NCI-H345 (cell line): ENCODE measurements at regions not wholly inside any gene's neighbourhood (a gene's known extent, or its start where the extent isn't known, plus 50 kb on each side); places are given as distances from the start of the nearest gene placed in this dataset.
"Not testable (repeated sequence)": the region's sequence is repeated elsewhere in the genome, so short reads cannot be mapped to it uniquely, and the experiment has no call there.

Experiments
- DNase-seq: peaks from one replicate; lab custom pipeline; 2025; lab: John Stamatoyannopoulos, UW

DNA sequence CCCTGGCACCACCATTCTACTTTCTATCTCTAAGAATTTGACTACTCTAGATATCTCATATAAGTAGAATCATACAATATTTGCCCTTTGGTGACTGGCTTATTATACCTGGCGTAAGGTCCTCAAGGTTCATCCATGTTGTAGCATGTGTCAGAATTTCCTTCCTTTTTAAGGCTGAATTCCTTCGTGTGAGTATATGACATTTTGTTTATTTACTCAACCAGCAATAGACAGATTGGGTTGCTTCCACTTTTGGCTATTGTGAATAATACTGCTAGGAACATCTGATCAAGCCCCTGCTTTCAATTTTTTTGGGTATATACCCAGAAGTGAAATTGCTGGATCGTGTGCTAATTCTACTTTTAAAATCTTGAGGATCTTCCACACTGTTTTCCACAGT, 232.8 kb upstream of the MCHR2 start:
- DNase-seq: no peak

DNA sequence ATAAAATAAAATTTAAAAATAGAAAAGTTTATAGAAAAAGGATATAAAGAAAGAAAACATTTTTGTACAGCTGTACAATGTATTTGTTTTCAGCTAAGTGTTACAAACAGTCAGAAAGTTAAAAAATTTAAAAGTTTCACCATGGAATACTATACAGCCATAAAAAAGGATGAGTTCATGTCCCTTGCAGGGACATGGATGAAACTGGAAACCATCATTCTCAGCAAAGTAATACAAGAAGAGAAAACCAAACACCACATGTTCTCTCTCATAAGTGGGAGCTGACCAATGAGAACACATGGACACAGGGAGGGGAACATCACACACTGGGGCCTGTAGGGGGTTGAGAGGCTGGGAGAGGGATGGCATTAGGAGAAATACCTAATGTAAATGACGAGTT, 229.9 kb upstream of the MCHR2 start:
- not testable (repeated sequence) for DNase-seq

DNA sequence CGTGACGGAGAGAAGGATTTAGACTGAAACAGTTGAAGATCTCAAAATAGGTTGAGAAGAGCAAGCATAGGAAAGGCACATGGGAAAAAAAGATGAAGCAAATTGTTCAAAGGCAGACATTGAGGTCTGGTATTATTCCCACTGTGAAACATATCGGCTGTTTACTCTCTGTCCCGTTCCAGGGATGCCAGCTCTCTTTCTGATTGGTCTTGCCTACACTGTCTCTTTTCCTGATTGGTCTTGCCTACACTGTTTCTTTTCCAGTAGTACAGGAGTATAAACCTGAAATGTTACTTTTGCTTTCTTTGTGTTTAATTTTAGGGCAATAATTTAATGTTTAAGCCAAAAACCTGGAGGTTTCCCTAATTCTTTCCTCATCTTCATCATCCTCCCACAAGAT, 226.5 kb upstream of the MCHR2 start:
- no peak for DNase-seq

DNA sequence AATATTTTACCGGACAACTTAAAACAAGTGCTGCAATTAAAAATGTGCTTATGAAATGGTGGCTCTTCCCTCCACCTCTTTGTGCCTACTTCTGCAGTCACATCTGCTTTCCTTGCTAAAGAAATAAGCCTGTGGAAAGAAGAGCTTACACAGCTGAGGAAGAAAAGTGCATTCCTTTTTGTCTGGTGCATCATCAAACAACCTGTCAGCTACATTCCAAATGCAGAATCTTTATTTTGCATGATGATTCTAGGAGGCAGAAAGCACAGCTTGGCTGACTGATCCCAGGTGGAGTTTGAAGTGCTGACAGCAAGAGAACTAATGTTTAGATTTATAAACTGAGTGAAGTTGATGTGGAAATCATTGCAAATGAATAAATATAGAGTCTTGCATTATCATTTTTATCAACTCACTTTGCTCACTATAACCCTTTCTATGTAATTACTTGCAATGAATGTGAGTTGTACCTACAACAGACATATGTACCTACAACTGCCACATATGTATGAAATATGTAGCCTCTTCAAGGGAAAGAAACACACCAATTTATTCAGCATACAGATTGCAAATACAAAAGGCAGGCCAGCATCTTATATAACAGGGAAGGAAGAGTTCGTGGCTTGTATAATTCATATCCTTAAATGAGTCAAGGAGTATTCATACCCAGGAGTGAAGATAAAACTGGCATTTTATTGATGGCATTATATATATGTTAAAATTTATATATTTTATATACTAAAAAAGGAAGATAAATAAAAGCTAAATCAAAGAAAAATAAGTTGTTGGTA, 223.4 kb upstream of the MCHR2 start:
- no peak for DNase-seq

DNA sequence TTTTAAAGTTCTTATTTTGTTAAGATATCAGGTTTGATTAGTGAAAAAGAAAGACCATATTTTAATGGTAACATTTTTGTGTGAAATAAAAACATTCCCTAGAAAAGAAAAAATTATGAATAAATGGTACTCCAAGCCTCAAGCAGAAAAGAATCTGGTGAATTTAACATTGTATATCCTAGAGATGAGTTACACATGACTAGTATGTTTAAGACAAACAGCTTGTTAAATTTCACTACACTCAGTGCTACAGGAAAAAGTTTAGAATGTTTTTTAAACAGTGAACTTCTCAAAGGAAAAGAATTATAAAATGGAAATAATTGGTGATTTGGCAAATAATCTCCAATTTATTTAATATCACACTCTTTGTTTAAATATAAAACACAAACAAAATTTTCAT, 222.7 kb upstream of the MCHR2 start:
- no peak for DNase-seq

DNA sequence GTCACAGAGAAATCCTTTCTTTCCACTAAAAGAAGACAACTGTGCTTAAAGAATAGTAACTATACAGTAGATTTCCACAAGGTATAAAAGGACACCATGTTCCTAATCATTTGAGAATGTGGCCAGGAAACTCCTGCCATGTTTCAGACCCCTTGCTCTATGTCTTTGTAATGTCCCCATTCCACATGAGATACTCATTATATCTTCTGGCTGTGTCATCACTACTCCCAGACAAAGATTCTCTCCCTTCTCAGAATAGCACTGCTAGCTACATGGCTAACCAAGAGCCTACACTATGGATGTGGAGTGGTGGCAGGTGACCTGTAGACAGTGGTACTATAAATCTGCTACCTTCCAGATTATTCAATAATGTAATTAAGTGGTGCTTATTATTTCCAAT, 218.1 kb upstream of the MCHR2 start:
- no peak for DNase-seq

DNA sequence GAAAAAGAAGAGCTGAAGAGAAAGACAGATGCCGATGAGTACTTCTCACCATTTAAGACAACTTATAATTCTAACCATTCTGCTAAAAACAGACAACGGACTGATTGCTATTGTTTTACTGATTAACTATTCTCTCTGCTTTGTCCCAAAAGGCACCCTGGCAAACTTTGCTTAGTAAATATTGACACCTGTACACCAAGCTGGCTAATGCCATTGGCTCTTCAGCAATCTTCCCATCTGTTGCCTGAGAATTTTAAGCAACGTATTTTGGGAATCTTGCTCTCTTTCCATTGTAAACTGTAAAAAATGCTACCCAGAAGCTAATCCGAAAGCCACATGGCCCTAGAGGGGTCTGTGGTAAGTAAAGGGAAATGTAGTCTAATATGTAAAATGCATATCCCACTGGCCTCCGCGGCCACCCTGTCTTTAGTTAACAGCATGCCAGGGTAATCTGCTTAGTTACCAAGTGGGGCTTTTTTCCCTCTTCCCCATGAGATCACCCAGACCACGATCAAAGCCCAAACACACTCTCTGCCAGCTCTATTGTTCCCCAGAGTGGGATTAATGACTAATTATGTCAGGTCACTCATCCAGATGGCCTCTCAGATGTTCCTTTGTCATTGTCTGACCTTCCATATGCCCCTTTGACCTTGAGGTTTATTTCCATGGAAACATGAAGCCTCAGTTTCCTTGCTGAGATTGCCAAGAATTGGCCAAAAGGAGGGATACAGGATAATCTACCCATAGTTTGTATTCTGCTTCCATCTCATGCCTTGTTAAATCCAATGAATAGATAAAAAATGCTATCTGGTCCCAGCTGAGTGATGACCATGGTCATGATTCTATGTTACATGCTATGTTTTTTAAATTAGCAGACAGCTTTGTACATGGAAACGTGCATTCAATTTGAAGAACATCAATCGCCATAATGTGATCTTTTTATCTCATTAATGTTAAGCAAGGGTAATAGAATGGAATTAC, 216.4 kb upstream of the MCHR2 start:
- no peak for DNase-seq

DNA sequence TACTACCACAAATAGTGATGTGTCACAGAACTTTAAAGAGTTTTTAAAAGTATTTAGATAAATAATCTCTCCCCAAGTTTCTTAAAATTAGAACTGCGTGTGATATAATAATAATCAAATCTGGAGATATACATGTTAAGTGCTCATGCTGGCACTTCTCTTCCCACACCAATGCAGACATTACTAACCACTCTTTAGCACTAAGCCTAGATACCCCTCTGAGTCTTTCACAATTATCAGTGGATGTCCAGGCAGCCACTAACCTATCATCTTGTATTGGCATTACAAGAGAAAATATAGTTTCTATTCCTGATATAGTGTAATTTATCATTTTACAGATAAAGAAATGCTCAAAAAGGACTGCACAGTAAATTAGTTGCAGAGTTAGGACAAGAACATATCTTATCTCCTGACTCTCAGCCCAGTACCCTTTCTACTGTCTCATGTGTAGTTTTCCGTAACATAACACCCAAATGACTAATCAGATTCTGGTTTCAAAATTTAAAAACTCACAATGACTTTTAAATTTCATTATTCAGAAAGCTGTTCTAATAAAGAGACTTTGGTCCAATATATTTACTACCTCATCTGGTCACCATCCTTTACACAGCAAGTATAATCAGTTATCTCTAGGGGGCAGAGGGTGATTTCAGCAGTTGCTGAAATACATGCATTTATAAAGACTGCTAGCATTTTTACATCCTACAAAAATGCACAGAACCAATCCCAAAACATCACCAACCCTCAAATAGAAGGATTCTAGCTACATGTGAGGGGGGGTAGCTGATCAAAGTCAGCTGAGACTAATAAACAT, 215.5 kb upstream of the MCHR2 start:
- no peak for DNase-seq

DNA sequence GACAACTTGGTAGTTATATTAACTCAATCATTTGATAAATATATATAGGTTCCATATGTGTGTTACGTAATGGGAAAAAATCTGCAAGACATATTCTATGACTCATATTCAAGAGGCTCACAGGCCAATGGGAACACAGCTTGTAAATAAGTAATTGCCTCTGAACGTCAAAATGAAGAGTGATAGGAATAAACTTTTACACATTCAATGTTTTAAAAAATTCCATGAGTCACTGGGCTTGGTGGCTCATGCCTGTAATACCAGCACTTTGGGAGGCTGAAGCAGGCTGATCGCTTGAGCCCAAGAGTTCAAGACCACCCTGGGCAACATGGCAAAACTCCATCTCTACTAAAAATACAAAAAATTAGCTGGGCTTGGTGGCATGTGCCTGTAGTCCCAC, 209.4 kb upstream of the MCHR2 start:
- no peak for DNase-seq

DNA sequence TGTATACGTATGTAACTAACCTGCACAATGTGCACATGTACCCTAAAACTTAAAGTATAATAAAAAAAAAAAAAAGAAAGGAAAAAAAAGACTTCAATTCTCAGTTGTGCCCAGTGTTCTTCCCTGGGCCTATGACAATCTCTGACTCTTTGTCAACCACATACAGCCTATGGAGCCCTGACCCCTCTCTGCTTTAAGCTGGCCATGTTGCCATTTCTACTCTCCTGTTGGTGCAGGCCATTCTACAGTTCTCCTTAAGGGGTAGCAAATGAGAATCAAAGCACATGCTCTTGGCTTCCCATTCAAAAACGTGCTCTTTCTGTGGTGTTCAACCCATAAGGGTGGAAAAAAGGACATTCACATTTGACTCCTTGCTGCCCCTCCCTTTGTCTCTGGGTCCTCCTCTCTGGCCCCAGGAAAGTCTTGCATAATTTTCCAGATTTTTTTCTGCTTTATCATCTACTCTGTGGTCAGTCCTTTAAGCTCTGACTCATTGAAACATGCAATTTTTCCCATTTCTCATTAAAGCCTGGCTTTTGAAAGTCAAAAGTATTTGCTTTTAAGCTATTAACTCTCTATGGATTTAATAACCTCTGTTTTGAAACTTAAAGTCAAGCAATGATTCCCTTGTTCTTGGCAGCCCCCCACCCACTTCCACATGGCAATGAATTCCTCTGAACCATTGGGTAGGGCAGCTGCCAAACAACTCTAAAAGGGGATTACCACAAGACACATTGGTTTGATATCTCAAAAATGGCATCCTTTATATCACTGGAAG, 208.6 kb upstream of the MCHR2 start:
- no peak for DNase-seq

DNA sequence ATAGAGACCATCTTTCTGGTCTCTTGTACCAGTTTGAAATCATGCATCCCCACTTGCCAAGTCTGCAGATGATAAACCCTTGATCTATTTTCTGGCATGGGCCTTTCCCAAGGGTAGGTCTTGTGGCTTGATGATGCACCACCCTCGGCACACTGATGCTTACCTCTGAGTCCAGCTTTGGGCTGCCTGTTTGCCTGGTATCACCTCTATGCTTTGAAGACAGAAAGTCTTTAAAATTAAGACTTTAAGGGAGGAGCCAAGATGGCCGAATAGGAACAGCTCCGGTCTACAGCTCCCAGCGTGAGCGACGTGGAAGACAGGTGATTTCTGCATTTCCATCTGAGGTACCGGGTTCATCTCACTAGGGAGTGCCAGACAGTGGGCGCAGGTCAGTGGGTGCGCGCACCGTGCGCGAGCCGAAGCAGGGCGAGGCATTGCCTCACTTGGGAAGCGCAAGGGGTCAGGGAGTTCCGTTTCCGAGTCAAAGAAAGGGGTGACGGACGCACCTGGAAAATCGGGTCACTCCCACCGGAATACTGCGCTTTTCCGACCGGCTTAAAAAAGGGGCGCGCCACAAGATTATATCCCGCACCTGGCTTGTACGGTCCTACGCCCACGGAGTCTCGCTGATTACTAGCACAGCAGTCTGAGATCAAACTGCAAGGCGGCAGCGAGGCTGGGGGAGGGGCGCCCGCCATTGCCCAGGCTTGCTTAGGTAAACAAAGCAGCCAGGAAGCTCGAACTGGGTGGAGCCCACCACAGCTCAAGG, 202.4 kb upstream of the MCHR2 start:
- not testable (repeated sequence) for DNase-seq

DNA sequence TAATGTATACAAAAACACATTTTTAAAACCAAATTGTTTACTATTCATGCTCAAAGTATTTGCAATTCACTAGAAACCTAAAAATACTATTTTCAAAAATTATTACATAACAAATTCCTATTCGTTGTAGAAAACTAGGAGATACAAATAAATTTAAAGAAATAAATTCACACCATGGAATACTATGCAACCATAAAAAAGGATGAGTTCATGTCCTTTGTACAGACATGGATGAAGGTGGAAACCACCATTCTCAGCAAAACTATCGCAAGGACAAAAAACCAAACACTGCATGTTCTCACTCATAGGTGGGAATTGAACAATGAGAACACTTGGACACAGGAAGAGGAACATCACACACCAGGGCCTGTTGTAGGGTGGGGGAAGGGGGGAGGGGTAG, 201.2 kb upstream of the MCHR2 start:
- DNase-seq: not testable (repeated sequence)

DNA sequence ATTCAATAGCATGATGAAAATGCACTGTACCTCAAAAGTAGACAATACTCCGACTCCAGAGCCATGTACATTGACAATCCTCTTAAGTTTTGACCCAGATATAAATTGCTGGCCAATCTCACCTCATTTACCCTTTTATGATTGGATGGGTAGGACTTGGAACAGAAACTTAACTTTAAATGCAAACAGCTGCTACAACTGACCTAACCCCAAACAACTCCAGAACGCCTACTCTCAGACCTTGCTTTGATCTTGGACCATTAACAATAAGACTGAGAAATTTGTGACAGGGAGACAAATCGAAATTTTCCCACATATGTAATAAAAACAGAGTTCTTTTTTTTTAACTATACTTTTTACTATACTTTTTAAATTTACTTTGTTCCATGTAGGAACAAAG, 200.5 kb upstream of the MCHR2 start:
- no peak for DNase-seq

DNA sequence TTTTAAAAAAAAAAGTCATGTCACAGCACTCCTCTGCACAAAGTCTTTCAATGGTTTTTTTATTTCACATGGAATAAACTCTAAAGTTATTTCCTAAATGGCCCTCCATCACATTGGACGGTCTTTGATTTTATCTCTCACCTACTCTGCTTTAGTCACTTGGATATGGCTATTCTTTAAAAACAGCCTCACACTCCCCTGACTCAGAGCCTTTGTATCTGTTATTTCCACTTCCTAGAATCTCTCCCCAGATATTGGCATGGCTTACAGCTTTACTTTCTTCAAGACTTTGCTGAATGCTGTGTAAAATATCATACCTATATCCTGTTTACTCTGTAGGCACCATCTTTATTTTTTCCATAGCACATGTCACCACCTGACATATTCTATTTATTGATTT, 194.7 kb upstream of the MCHR2 start:
- DNase-seq: no peak

DNA sequence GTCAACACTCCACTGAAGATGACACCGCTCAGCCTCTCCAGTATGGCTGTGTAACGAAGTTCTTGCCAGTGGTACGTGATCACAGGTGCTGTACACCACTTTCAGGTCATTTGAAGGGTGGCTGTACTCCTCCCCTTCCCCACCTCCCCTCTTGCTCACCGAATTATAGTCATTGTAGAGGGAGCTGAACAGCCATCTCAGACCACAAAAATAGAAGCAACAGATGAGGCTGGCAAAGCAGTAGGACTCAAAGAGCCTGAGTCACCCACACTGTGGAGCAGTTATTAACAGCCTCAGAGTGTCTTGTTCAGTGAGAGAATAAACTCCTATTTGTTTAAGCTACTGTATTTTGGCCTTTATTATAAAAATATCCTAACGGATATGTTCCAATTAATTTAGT, 192.5 kb upstream of the MCHR2 start:
- no peak for DNase-seq

DNA sequence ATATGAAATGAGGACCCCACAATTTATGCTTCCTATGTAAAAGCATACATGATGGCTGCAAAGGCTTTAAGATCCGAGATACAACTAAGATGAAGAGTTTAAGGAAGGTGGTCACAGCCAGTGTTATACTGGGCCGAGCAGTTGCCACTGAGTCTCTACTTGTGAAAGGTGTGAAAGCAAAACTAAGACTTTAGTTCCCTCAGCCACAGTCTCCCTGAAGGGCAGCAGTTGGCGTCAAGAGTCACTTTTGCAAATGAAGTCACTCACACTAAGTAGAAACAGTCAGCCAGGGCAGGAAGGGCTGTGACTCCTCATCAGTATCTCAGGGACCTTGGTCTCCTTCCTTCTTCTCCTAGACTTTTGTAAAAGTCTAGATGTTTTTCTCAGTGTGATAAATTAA, 191.6 kb upstream of the MCHR2 start:
- no peak for DNase-seq

DNA sequence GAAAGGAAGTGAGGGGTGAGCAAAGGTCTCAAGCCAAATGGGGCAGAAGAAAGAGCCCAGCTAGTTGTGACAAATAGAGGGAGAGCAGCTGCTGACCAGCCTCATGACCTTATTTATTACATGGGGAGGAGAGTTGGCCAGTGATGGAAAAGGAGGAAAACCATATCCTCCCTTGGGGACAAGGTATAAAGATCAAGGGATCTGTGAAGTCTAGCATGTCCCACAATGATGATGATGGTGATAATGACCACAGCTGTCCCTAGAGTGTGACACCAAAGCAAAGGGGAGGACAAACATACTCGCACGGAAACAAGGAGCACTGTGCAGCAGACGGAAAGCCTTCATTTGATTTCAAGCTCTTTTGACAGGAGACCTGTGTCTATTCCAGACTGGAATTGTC, 190.4 kb upstream of the MCHR2 start:
- DNase-seq: no peak

DNA sequence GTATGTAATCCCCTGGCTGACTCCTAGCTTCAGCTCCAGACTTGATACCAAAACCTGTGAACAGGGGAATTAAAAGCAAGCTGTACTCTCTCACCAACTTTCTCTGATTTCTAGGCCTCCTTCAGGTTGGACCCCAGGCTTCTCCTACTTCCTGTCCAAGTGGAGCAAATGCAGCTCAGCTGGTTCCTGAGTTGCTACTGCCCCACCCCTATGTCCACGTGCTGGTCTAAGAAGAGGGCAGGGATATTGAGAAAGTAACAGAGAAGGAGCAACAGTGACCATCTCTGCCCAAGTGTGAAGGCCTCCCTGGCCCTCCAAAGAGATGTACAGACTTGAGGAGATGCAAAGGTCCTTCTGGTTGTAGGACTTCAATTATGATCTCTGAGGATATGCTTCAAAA, 188.3 kb upstream of the MCHR2 start:
- no peak for DNase-seq

DNA sequence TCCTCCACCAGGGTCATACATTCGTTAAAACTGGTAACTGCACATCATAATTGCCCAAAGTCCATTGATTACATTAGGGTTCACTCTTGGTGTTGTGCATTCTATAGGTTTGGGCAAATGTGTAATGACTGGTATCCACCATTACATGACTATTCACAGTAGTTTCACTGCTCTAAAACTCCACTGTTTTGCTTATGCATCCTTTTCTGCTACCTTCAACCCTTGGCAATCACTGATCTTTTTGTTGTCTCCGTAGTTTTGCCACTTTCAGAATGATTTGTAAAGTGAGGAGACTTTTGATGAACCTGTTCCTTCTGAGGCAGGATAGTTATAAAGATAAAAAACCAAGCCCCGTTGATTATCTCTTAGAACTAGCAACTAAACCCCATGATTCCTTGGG, 187.3 kb upstream of the MCHR2 start:
- DNase-seq: no peak

DNA sequence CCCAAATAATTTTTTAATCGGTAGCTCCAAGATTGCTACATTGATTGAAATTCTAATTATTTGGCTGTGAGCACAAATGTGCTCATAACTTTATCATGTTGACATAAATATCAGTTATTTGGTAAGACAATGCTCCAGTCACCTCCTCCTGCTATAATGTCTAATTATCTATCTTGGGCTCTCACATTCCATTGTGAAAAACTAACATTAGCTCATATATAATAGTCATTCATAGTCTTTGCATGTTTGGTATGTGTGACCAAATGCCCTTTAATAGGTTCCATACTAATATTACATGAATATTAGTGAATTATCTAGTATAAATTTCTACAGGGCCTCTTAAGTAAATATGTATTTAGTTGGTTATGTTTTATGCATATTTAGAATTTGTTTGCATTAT, 185.6 kb upstream of the MCHR2 start:
- DNase-seq: no peak

DNA sequence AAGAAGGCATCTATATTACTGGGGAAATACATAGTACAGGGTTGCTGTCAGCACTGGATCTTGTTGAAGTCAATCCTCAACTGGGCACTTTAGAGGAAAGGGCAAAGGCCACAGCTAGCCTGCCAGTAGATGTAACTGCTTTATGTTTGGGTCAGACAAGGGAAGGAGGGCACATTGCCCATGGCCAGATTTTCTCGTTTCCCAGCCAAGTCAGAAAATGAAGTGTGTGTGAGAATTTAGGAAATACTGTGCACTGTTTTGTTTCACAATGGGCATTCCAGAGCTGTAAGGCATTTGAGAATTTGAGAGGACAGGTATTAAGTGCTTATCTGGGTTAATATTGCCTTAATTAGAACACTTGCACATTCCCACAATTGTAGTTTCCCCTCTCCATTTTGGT, 183.9 kb upstream of the MCHR2 start:
- DNase-seq: no peak
